COLO829 (cell line): ENCODE measurements at regions not wholly inside any gene's neighbourhood (a gene's known extent, or its start where the extent isn't known, plus 50 kb on each side); places are given as distances from the start of the nearest gene placed in this dataset.
"Not testable (repeated sequence)": the region's sequence is repeated elsewhere in the genome, so short reads cannot be mapped to it uniquely, and the experiment has no call there.

Source experiments
- DNase-seq: peaks from one replicate; pipeline ENCODE4 v3.0.0; 2012; ENCODE audit warnings: low spot score

DNA sequence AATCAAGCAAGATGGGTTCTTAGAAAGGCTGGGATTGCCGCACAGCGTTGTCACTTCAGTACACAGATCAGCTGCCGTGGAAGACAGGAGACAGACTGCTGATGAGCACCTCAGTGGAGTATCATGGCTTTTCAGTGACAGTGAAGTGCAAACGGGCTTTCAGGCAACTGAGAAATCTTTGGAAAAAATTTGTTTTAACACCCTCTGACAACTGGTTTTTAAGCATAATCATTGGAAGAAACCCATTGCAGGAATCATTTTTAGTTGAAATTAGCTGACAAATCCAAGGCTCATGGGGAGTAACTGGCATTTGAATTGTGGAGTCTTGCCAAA, 418.8 kb downstream of the OTOL1 start:
- no peak for DNase-seq

DNA sequence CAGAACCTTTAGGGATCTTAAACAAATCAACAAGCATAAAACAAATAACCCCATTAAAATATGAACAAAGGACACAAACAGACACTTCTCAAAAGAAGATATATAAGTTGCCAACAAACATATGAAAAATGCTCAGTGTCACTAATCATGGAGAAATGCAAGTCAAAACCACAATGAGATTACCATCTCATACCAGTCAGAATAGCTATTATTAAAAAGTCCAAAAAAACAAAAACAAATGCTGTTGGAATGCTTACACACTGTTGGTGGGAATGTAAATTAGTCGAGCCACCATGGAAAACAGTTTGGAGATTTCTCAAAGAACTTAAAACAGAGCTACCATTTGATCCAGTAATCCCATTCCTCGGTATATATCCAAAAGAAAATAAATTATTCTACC, 423.6 kb downstream of the OTOL1 start:
- DNase-seq, result no peak

DNA sequence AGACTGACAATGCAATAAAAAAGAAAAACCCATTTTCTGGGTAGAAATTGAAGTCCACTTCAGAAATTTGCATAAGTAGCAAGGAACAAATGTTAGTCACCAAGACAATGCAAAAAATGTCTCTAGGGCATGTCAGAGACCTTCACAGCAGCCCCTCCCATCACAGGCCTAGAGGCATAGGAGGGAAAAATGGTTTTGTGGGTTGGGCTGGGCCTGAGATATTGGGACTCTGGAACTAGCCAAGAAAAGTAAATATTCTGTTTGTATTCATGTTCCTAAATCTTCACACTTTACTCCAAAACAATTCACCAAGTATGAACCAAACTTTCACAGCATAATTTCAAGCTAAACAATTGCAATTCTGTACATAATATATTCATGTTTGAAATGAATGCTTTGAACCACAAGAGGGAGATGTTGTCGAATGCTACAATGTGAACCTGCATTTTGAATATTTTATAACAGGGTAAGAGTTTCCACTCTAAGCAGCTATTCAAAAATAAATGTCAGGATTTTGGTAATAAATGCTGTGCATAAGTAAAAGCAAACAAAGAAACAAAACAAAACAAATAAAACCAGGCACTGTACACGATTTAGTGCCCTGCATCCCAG, 429.2 kb downstream of the OTOL1 start:
- DNase-seq, result no peak

DNA sequence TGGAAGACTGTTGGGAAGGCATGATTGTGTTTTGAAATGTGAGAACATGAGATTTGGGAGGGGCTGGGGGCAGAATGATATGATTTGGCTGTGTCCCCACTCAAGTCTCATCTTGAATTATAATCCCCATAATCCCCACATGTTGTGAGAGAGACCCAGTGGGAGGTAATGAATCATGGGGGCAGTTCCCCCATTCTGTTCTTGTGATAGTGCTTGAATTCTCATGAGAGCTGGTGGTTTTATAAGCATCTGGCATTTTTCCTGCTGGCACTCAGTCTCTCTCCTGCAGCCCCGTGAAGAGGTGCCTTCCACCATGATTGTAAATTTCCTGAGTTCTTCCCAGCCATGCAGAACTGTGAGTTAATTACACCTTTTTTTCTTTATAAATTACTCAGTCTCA, 430.5 kb downstream of the OTOL1 start:
- DNase-seq, result no peak

DNA sequence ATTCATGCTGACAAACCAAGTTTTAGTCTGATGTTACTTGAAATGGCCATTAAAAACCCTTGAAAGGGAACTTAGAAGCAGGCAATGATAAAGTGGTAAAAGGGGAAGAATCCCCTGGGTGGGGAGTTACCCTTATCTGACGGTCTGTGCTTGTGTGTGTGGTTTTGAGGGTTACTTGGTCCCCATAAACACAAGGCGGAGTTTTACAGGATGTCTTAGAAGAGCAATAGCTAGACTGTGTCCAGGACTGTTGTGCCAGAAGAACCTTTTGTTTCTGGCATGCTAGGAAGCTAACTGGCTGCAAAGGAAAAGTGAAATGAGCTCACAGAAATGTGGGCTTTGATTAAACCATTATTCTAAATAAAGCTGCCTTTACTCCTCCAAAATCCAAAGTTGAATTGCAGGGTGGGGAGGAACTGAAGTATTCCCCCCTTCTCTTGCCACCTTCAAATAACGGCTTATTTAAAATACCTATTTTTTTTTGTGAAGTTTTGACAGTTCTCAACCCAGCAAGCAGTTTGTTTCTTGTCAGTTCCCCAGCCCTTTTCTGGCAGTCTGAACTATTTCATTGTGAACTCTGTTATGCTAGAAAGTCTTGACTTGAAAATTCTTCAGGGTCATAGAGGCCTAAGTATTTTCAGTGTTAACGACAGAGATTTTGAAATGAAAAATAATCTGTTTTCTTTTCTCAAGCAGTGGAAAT, 443.5 kb downstream of the OTOL1 start:
- DNase-seq, result no peak

DNA sequence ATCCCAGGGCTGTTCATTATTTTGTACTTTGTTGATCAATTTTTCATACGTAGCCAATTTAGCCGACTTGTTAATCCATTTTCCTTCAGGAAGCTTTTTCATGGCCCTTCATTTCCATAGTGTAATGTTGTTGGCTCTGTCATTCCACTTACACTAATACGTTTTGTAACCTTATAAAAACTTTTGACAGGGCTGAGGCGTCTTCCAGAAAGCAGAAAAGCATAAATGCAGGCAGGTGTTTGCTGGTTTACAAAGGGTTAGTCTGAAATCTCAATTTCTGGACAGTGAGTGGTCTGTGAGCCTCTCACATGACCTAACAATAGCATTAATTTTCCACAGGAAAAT, 444.0 kb downstream of the OTOL1 start:
- no peak for DNase-seq

DNA sequence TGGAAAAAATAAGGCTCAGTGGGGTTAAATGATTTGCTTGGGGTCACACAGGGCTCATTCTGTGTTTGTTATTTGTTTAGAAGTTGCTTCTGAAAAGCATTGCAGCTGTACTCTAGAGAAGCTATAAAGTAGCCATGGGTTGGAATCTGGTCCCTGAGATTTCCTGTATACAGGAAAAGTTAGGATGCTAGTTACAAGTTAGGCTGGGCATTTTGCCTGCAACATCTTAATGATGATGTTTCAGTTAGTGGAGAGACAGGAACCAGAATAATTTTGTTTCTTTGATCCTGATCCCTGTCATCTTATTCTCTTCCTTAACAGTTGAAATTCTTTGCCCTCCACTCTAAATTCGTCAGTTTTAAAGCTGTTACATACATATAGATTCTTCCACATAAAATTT, 445.3 kb downstream of the OTOL1 start:
- no peak for DNase-seq

DNA sequence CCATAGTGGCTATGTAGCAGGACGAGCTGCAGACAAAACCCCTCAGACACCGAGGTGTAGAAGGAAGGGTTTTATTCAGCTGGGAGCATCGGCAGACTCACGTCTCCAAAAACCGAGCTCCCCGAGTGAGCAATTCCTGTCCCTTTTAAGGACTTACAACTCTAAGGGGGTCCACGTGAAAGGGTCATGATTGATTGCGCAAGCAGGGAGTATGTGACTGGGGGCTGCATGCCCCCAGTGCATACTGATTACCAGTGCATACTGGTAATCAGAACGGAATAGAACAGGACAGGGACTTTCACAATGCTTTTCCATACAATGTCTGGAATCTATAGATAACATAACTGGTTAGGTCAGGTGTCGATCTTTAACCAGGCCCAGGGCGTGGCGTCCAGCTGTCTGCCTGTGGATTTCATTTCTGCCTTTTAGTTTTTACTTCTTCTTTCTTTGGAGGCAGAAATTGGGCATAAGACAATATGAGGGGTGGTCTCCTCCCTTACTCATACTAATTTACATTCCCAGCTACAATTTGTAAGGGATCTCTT, 447.3 kb downstream of the OTOL1 start:
- not testable (repeated sequence) for DNase-seq

DNA sequence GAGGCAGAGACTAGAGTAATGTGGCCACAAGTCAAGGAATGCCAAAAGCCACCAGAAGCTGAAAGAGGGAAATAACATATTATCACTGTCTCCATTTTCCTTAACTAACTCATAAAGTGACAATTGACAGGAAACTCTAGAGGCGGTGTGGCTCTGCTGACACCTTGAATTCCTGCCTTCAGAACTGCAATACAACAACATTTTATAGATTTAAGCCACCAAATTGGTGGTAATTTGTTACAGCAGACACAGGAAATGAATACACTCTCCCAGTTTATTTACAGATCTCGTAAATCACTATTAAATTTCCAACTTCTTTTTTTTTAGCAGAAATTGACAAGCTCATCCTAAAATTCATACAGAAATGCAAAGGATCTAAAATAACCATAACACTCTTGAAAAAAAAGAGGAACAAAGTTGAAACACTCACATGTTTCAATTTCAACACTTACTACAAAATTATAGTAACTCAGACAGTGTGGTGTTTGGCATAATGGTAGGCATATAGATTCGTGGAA, 449.9 kb downstream of the OTOL1 start:
- DNase-seq, result no peak

DNA sequence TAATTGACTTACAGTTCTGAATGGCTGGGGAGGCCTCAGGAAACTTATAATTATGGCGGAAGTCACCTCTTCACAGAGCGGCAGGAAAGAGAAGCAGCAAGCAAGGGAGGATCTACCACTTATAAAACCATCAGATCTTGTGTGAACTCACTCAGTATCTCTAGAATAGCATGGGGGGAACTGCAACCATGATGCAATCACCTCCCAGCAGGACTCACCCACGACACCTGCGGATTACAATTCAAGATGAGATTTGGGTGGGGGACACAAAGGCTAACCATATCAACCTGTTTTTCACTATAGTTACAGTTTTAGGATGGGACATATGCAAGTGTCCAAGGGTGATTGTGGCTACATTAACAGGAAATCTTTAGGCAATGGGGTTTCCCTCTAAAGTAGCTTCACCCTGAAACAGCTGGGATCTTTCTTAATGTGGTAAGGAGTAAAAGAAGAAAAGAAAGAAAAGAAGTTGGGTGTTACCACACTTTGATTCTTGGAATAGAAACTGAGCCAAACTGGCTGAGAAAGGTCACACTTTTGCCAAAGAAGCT, 453.8 kb downstream of the OTOL1 start:
- DNase-seq, result no peak

DNA sequence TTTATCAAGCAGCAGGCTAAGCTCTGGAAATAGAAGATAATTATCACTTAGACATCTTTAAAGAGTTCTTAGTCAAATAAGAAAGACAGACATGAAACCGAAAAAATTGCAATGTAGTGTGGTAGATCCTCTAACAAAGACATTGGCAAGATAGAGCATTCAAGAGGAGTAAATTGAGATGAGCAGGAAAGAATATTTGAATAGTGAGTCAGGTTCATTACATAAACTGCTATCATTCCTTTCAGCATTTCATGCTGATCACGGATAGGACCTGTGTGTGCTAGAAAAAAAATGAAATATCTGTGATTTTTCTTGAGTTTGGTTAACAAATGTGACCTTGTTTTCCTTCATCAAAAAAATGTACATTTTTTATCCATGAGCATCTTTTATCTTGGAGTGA, 460.9 kb downstream of the OTOL1 start:
- no peak for DNase-seq

DNA sequence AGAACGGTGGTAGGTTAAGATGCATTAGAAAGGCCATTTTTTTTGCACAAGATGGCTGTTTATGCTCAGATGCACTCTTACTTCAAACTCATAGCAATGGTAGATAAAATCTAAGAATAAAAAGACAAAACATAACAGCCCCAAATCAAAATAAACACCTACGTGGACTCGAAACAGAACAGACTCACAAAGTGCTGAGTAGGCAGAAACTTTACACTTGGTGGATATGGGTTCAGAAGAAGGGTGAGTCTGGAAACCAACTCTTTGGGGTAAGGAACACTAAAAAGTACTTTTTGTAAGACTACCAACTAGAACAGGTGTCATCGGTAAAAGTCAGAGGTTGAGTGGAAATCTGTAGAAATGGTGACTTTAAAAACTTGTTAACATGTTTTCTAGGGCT, 468.2 kb downstream of the OTOL1 start:
- DNase-seq, result no peak

DNA sequence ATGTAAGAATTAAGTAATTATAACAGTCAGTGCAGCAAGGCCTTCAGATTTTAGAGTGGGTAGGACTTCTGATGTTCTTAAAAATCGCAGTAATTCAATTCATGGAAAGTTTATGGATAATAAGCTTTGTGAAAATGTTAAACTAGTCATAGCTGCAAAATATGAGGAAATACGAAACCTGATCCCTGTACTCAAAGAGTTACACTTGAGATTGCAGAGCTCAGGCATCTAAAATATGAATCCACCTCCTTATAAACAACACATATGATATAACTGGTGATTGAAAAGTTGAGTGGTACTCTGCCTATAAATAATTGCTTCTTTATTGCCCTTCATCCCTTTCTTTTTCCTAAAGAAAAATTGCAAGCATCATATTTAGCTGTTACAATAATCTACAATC, 473.3 kb downstream of the OTOL1 start:
- DNase-seq, result no peak

DNA sequence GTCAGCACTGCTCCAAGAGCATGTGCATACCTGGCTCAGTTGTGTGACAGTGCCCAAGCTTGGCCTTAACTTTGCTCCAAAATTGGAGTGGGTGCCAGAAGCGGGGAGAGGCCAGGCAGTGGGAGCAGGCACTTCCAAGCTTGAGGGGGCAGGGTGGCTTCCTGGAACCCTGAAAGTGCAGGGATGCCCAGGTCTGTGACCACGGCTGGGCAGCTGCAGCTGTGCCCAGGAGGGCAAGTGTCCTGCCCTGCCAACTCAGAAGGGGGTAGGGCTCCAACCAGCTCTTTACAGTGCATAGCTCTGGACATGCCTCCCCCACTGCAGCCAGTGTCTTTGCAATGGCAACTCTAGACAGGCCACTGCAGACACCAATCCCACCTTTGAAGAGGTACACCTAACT, 478.6 kb downstream of the OTOL1 start:
- DNase-seq, result no peak

DNA sequence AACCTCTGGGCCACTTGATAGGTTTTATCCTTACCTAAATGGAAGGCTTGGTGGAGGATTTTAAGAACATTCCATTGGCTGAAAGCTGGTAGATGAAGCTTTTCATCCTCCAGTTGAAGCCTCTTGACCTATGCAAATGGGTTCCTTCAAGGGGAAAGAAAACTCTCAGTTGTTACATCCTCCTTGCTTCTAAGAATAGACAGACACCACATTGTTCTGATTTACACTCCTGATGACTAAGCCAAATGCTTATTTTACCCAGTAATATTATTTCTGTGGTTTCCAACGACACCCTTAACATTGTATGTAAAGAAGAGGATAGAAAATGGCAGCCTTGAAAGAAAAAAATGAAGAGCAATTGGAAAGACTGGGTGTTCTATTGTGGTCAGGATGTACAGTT, 480.5 kb downstream of the OTOL1 start:
- DNase-seq, result peak; percentile 87

DNA sequence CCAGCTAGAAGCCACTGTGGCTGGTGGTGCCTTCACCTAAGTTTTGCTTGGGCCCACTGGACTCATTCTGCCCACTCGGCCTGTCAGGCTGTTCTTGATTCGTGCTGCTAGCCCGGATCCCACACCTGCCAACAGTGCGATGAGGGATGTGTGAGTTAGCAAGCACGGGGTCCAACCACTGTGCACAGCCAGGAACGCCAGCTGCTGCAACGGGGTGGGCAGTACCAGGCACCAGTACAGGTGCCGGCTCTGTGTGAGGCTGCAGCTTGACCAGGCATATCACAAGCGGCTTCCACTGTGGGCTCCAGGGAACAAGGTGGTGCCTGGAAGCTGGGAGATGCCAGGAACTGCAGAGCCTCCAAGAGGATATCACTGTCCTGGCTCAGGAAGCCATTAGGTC, 481.2 kb downstream of the OTOL1 start:
- DNase-seq, result no peak

DNA sequence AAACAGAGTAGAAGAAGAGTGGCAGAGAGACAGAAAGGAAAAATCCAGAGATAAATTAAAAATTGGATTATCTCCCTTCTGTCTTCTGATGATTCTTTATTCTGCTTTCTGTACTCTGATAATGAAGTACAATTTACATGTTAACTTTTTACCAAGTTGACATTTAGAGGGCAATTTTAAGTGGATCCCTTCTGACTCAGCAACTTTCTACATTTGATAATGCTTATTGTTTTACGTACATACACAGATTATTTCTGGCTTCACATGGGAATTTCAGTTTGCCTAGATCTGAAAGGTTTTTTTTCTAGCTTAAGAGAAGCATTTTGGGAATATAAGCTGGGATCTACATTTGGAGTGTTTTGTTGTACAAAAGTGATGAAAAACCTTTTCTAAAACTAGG, 491.3 kb downstream of the OTOL1 start:
- no peak for DNase-seq

DNA sequence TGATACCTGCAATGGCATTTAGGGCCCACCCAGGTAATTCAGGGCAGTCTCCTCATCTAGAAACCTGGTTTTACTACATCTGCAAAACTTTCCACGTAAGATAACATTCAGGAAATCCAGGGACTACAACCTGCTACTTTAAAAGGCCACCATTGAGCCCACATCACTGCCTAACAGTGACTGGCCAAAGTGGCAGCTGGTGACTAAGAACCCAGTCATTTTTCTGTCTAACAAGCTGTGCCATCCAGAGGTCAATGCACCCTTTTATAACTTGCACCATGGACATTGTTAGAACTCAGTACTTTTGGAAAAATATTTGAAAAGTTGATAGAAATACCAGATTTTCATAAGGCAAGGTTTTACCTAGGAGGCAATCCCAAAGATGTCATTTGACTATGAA, 492.4 kb downstream of the OTOL1 start:
- no peak for DNase-seq

DNA sequence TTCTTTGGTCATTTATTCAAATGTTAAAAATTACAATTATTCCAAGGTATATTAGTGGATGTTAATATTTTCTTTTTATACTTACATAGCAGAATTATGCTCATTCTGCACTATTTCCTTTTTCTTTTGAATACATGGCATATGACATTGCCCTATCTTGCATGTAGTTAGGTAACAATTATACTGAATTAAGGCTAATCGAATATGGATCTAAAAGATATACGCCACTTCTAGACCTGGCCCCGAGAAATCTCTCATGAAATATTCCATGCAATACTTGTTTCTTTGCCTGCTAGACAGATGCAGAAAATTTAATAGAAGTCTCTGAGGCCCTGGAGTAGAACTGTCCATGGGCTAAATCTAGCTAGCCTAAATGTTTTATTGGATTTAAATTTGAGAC, 493.4 kb downstream of the OTOL1 start:
- no peak for DNase-seq

DNA sequence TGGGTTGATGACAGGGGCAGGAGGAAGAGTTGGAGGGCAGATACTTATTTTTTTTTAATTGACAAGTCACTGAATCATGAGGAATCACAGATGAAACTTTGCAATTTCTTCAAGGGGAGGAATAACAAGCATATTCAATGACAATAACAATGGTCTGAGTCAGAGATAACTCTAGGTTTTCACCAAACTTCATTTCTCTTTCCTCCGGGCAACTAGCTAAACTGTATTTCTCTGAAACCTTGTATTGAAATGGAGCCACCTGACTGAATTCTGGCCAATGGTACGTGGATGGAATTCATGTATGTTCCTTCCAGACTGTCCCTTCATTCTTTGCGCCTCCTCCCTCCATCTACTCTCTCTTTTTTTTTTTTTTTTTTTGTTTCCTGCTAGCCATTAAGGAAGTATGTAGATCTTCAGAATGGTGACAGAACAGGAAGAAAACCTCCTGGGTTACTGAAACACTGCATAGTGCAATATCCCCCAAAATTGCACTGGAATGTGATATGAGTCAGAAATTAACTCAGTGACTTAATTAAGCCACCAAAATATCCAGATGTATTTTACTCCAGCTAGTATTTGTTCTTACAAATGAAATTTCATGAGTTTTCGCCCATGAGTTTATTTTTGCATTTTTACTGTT, 495.4 kb downstream of the OTOL1 start:
- DNase-seq, result no peak

DNA sequence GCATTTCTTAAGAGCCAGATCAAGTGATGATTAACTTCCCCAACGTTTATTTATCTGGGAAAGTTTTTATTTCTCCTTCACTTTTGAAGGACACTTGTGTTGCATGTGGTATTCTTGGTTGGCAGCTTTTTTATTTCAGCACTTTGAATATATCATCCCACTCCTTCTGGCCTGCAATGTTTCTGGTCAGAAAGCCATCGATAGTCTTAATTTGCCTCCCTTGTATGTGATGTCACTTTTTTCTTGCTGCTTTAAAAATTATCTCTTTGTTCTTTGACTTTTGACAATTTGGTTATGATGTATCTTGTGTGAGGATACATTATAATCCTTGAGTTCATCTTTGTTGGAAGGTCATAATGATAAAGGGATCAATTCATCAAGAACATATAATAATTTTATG, 503.2 kb downstream of the OTOL1 start:
- no peak for DNase-seq

DNA sequence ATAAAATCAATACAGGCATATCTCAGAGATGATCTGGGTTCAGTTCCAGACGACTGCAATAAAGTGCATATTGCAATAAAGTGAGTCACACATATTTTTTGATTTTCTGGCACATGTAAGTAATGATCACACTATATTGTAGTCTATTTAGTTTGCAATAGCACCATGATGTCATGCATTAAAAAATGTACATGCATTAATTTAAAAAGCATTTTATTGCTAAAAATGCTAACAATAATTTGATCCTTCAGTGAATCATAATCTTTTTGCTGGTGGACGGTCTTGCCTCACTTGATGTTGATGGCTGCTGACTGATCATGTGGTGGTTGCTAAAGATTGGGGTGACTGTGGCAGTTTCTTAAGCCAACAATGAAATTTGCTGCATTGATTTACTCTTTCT, 511.1 kb downstream of the OTOL1 start:
- no peak for DNase-seq

DNA sequence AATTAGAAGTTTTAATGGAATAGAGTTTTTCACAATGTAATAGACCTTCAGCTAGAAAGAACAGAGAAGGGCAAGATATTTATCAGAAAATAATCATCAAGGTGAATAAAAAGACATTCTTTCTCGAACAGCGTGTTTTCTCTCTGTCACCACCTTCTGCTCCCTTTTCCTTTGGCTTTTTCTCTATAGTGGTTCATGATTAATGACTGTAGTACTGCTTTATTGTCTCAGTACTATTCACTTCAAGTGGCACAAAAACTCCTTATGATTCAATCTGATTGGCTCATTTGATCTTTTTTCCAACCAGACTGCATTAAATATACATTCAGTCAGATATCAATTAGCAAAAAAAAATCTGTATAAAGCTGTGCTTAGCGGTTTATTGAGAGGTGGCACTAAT, 516.0 kb downstream of the OTOL1 start:
- DNase-seq, result no peak
